ENCODE measurements at regions not wholly inside any gene's neighbourhood (a gene's known extent, or its start where the extent isn't known, plus 50 kb on each side); places are given as distances from the start of the nearest gene placed in this dataset.

GRCh38 chr4:38365261-38365660 lies 298.7 kb upstream of the KLF3 start:
- TF ChIP-seq YY1 (IDR thresholded peaks at IDR 0.05; ENCODE audit: insufficient read depth, insufficient read length) (no peak), ZNF274 (IDR thresholded peaks at IDR 0.05; ENCODE audit: low read depth, low read length) (no peak), SUZ12 (IDR thresholded peaks at IDR 0.05; ENCODE audit: extremely low read depth, insufficient read depth, insufficient read length) (no peak)
